Activated T-helper 9 cell treated with anti-CD3 and anti-CD28 coated beads, Interleukin-2, amount 50 U/mL, for 16 hours (primary cell): ENCODE measurements at regions not wholly inside any gene's neighbourhood (a gene's known extent, or its start where the extent isn't known, plus 50 kb on each side); places are given as distances from the start of the nearest gene placed in this dataset.
"Not testable (repeated sequence)": the region's sequence is repeated elsewhere in the genome, so short reads cannot be mapped to it uniquely, and the experiment has no call there.

Experiments used
- DNase-seq: peaks from one replicate; pipeline ENCODE4 v3.0.0-alpha.2; 2020; ENCODE audit warnings: low read depth

DNA sequence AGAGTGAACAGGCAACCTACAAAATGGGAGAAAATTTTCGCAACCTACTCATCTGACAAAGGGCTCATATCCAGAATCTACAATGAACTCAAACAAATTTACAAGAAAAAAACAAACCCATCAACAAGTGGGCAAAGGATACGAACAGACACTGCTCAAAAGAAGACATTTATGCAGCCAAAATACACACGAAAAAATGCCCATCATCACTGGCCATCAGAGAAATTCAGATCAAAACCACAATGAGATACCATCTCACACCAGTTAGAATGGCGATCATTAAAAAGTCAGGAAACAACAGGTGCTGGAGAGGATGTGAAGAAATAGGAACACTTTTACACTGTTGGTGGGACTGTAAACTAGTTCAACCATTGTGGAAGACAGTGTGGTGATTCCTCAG lies 1146.2 kb upstream of the SEMA6A start:
- not testable (repeated sequence) for DNase-seq

- no peak for DNase-seq
Measured at GRCh38 chr5:117719413-117719812, 1144.8 kb upstream of the SEMA6A start.

- DNase-seq = no peak
Measured at GRCh38 chr5:117713585-117714198, 1139.1 kb upstream of the SEMA6A start.

- no peak for DNase-seq
Measured at GRCh38 chr5:117701062-117701461, 1126.4 kb upstream of the SEMA6A start.

- no peak for DNase-seq
Measured at GRCh38 chr5:117692606-117693005, 1118.0 kb upstream of the SEMA6A start.

DNA sequence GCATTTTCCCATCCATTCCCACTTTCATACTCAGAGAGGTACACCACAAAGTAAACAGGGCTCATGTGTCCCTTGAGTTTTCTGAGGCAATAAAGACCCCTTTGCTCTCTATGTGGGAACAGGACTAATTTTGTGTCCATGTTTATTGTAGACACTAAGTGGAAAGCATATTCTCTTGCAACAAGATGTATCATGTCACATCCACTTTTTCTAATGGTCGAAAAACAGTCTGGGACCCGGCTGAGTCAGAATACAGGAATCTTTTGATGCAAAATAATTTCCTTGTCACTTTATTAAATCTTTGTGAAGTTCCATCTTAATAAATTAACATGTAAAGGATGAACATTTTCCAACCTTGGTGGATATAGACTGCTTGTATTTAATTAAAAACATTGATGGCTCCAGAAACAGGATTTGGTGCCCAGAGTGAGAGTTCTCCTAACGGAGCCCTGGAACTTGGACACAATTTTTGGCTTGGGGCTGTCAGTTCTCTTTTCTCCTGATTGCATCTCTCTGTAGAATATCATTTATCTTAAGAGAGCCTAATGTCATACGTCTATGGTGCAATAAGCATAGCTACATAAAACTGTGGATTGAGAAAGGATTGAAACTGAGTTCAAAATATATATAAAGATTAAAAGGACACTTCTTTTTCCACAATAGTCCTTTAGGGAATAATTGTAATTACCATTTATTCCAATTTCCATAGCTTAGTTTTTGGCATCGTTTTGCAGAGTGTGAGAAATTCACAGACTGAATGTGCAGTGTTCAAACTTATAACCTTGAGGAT lies 1116.7 kb upstream of the SEMA6A start:
- DNase-seq = no peak

DNA sequence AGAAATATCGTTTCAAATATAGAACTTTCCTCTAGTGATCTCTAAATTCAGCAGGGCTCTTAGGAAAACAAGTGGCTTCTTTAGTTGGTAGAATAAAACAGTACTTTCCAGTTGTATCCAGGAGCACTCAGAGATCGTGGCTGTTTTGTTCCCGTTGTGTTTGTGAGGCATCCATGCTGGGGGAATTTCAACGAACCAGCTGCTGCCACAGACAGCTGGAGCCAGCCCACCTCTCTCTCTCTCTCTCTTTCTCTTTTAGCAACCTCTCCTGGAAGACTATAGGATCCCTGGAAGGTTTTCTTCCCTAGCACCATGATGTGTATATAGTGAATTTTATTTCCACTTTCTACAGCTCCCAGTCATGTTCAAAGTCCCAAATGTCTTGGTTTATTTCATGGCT lies 1116.0 kb upstream of the SEMA6A start:
- no peak for DNase-seq

- DNase-seq = no peak
Measured at GRCh38 chr5:117686926-117687325, 1112.3 kb upstream of the SEMA6A start.

DNA sequence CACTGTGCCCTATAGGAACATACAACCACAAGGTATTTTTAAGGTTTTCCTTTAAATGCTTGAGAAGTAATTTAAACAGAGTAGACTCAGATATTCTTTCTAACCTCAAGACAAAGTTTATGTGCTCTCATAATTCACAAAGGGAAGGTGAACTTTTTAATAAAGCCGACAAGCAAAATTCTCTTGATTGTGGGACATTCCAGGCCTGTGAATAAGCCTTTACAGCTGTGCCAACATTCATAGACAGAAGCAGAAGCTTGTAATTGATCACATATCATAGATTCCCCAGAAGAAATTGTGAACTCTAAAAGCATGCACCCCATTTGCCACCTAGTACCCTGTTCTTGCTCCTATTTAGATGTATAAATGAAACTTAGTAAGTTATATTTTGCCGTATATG lies 1107.8 kb upstream of the SEMA6A start:
- no peak for DNase-seq

DNA sequence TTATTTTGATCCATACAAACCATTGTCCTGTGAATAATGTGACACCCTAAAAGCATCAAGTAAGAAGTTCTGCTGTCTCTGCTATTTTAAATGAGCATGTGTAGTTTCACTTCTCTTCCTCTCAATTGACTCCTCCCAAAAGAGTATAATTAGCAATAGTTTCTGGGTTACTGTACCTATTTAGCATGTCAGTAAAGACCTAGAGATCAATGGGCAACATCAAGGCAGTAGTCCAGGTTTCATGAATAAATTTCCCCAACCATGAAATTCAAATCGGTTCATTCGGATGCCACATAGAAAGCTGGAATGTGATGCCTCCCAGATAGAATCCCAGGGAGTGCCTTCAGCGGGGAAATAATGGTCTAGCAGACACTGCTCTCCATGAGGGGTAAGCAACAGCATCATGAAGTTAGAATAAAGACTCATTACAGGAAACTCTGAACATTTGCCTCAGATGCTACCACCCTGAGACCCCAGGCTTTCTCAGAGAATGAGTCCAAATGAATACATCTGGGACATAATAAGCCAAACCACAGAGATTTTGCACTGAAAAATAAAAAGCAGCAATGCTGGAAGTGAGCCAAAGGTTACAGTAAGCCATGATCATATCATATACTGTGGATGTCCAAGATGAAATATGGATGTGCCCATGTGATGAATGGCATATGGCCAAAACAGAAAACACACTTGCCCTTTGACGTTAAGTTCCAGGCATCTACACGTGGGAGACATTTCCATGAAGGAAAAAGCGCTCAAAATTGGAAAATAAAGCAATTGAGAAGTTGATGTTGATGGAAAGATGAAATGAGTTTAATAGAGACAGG lies 1107.0 kb upstream of the SEMA6A start:
- DNase-seq = no peak

DNA sequence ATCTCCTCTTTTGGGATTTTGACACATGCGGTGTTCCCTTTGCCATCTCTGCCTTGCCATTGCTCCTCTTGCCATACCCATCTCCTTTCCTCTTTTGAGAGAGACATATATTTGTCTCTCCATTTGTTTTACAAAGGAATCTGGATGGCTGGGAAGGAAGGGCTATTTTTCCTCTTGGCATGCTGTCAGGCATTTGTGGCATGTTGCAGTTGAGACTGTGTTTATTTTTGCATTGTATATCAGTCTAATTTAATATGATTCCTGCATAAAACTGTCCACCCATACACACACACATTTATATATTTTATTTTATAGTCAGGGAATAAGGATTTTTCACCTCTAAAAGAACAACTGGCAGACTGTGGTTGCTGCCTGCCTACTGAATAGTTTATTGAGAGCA lies 1105.8 kb upstream of the SEMA6A start:
- DNase-seq = no peak

DNA sequence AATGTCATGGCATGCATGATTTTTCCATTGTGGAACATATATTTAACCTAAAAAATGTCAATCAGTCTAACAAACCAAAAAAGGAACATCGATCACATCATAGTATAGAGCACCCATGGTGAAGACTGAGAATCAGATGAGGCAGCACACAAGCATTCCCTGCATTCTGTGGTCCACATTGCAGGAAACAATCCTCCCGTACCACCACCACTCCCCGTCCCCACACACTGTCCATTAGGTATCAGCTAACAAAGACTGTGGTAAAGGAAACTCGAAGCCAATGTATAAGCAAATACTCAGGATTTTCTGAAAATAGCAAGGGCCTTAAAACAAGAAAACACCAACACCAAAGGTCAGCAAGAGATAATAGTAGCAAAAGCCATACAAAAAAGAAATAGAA lies 1104.4 kb upstream of the SEMA6A start:
- DNase-seq = no peak

DNA sequence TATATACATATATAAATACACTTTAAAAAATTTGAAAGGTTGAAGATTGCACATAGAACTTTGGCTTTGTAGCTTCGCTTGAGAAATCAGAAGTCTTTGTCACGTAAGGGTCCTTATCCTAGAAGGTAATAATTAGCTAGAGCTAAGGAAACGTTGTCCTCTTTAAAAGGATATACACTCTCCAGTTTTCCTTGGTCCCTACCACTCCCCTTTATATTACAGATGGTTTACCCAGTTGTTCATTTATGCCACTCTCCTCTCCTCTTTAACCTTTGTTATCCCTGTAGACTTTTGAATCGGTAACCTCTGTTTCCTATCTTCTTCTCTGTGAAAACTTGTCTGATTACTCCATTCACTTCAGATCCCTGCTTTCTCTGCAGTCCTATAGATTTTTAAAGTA lies 1101.0 kb upstream of the SEMA6A start:
- DNase-seq = no peak

- no peak for DNase-seq
Measured at GRCh38 chr5:117671551-117671950, 1096.9 kb upstream of the SEMA6A start.

DNA sequence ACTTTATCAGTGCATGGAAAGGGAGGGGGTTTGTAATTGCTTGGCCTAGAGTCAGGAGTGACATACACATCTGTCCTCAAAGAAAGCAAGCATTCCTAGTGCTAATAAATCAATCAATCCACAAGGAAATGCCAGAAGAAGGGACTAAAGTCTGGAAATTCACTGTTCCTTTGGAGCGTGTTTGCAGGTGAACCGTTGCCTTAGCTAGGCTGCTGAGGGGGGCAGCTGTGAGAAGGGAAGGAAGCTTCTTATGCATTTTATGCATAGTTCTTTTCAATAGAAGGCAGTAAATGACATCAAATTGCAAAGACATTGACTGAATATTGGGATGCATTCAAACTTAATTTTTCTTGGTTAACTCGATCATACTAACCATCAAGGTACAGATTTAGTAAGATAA lies 1092.5 kb upstream of the SEMA6A start:
- DNase-seq = no peak

GRCh38 chr5:117665121-117665520 lies 1090.5 kb upstream of the SEMA6A start:
- DNase-seq = no peak

GRCh38 chr5:117662361-117662760 lies 1087.7 kb upstream of the SEMA6A start:
- no peak for DNase-seq

DNA sequence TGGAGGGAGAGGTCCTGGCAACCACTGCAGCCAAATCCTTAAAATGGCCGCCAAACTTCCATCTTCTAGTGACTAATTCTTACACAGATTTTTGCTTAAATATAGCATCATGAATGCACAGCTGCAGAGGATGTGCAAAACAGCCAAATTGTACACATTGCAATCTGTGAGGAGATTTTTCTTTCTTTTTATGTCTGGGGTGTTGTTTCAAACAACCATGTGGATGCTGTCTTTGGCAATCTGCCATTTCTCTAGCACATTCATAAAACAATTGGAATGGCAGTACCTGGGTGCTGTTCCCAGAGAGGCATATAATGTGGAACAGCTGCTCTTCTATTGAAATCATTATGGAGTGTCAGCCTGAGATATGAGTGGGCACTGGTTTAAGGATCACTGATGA lies 1082.9 kb upstream of the SEMA6A start:
- no peak for DNase-seq

DNA sequence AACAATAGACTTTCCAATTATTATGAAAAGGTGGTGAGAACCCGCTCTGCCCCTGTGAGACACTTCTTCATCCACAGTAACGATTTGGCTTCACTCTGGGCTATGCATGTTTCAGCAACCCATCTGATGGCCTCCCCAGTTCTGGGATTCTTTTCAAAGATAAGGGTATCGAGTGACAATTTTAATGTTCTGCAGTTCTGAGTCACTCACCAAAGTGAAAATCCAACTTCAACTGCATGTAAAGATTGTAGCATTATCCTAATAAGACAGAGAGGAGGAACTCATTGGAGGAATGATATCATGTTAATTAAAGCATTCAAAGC lies 1078.3 kb upstream of the SEMA6A start:
- no peak for DNase-seq

GRCh38 chr5:117652036-117652957 lies 1077.7 kb upstream of the SEMA6A start:
- no peak for DNase-seq

DNA sequence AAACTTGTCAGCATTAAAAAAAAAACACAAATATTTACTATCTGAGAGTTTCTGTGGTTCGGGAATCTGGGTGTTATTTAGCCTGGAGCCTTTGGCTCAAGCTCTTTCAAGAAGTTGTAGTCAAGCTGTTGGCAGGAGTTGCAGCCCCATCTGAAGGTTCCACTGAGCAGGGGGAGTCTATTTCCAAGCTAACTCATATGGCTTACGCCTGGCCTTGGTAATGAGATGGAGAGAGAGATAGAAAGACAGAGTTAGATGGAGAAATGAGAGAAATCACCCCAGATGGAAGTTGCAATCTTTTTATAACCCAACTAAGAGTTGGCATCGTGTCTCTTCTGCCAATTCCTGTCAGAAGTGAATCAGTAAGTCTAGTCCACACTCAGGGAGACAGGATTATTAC lies 1075.2 kb upstream of the SEMA6A start:
- DNase-seq = no peak

GRCh38 chr5:117645400-117645799 lies 1070.8 kb upstream of the SEMA6A start:
- DNase-seq = no peak
